Kidney epithelial cell (primary cell): ENCODE measurements at regions not wholly inside any gene's neighbourhood (a gene's known extent, or its start where the extent isn't known, plus 50 kb on each side); places are given as distances from the start of the nearest gene placed in this dataset.
"Not testable (repeated sequence)": the region's sequence is repeated elsewhere in the genome, so short reads cannot be mapped to it uniquely, and the experiment has no call there.

ENCODE experiments used
- DNase-seq: peaks from one replicate; pipeline ENCODE4 v3.0.0-alpha.2; 2010; ENCODE audit warnings: low read depth
- H3K27me3 ChIP-seq: 2 replicates; pipeline ENCODE4 v1.6.0; 2011; ENCODE audit warnings: low read length; ENCODE audit not compliant: control insufficient read depth, insufficient read depth
- H3K36me3 ChIP-seq: 2 replicates; pipeline ENCODE4 v1.5.1; 2011; ENCODE audit warnings: low read length; ENCODE audit not compliant: control insufficient read depth, insufficient read depth
- H3K4me3 ChIP-seq: 2 replicates; pipeline ENCODE4 v1.5.1; 2011; ENCODE audit warnings: low read depth, mild to moderate bottlenecking, control low read depth, low read length
- CTCF ChIP-seq: IDR thresholded peaks from 2 replicates; pipeline ENCODE4 v1.5.1; 2011; ENCODE audit warnings: mild to moderate bottlenecking, moderate library complexity, low read length, control low read depth, inconsistent platforms; ENCODE audit not compliant: insufficient read depth, poor library complexity, severe bottlenecking

- no peak overlapping the region for H3K4me3 ChIP-seq
- H3K36me3 ChIP-seq = no peaks in the 10 kb centered on the region
- no peak for DNase-seq
- H3K27me3 ChIP-seq = no peaks in the 10 kb centered on the region
- no peak for TF ChIP-seq CTCF
Measured at GRCh38 chr10:53064614-53065013, 292.0 kb upstream of the MBL2 start.

DNA sequence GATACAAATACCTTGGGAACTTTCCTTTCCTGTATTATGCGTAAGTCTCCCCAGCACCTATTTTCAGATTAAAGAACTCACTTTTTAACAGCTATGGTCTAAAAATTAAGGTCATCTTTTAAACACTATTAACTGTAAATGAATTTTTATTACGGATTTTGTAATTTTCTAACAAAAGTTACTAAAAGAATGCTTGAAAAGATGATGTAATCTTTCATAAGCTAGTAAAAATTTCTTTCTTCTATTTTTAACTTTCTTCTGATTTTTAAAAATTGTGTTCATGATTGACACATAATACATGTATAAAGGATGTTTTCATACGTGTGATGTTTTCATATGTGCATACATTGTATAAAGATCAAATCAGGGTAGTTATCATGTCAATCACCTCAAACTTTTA, 291.2 kb upstream of the MBL2 start:
- no peak overlapping the region for H3K4me3 ChIP-seq
- H3K36me3 ChIP-seq = no peaks in the 10 kb centered on the region
- TF ChIP-seq CTCF = no peak
- H3K27me3 ChIP-seq = no peaks in the 10 kb centered on the region
- DNase-seq = no peak

GRCh38 chr10:53052521-53053164, 280.1 kb upstream of the MBL2 start:
- no peaks in the 10 kb centered on the region for H3K36me3 ChIP-seq
- H3K4me3 ChIP-seq = no peak overlapping the region
- DNase-seq = no peak
- TF ChIP-seq CTCF = no peak
- no peaks in the 10 kb centered on the region for H3K27me3 ChIP-seq

DNA sequence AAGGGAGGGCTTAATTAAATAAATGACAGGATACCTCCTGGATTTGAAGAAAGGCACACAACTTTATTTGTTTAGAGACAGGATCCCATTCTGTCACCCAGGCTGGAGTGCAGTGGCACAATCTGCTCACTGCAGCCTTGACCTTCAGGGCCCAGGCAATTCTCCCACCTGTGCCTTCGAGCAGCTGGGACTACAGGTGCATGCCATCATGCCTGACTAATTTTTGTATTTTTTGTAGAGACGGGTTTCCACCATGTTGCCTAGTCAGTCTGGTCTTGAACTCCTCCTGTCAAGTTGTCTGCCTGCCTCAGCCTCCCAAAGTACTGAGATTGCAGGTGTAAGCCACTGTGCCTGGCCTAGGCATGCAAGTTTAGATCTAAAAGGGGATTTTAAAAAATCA, 272.7 kb upstream of the MBL2 start:
- TF ChIP-seq CTCF = no peak
- Histone ChIP-seq H3K4me3 (no peak overlapping the region), H3K27me3 (no peaks in the 10 kb centered on the region), H3K36me3 (no peaks in the 10 kb centered on the region)
- DNase-seq = no peak

- not testable (repeated sequence) for H3K4me3 ChIP-seq, DNase-seq, H3K27me3 ChIP-seq, H3K36me3 ChIP-seq
Measured at GRCh38 chr10:53035823-53036222, 263.2 kb upstream of the MBL2 start.

- no peak overlapping the region for H3K4me3 ChIP-seq
- DNase-seq = no peak
- H3K27me3 ChIP-seq = no peaks in the 10 kb centered on the region
- TF ChIP-seq CTCF = no peak
- H3K36me3 ChIP-seq = no peaks in the 10 kb centered on the region
Measured at GRCh38 chr10:53033396-53033795, 260.8 kb upstream of the MBL2 start.

DNA sequence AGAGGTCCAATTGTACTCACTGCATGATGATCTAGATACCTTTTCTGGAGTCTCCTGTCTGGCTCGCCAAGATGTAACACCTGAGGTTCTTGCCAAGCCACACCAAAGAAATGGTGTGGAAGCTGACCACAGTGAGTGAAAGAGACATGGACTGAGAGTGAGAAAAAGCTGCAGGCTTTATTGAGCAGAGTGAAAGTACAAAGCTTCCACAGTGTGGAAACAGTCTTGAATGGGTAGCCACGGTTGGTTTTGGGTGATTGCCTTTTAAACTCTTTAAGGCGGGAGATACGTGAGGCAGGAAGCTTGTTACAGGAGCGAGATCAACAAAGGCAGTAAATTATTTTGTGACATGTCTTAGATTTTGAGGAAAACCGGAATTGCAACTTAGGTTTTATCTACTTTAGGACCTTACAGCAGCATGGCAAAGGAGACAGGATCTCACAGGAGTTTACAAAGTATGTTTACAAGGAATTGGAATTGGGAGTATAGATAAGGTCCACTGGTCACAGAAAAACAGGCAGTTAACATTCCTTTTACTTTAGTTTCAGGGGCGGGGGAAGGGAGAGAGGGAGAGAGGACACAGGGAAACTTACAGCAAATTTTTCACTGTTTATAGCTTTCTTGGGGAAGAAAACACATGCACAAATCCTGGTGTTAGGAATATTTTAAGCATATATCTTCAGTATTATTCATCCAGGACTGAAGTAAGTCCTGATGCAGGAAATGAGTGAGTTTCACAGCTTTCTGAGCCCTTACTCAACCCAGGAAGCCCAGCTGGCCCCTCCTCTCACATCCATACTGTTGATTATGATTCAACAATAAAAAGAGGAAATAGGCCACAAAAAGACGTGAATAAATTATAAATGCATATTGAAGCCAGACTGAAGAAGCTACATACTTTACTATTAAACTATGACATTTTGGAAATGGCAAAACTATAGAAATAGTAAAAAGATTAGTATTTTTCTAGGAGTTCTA, 257.6 kb upstream of the MBL2 start:
- peak overlapping the region; percentile 32 for H3K4me3 ChIP-seq
- H3K36me3 ChIP-seq, H3K27me3 ChIP-seq: not testable (repeated sequence)
- peak; percentile 44 for DNase-seq
